Body of pancreas (tissue), 4 donors: ENCODE measurements at regions not wholly inside any gene's neighbourhood (a gene's known extent, or its start where the extent isn't known, plus 50 kb on each side); places are given as distances from the start of the nearest gene placed in this dataset.
A peak's percentile ranks its signal among the peaks of the same experiment; 100 is the strongest.
"Not testable (repeated sequence)": the region's sequence is repeated elsewhere in the genome, so short reads cannot be mapped to it uniquely, and the experiment has no call there.

Experiments
- ATAC-seq: fragments of 150-250 bp; one replicate; pipeline ENCODE4 v1.9.1; 2016
- DNase-seq, 4 donors: peaks; one replicate each; pipeline ENCODE4 v3.0.0-alpha.2; 2019
- H3K27ac ChIP-seq, 4 donors: fragments of 200-600 bp; sonication (generic); 1 replicate in 3 of 4; 2 replicates in 1 of 4; pipeline versions ENCODE4 v1.5.1 to v1.6.1; 2016 to 2019; ENCODE audit warnings: mild to moderate bottlenecking in 1 of 4, mixed read lengths in 1 of 4, moderate library complexity in 1 of 4
- H3K27me3 ChIP-seq, 2 donors: fragments of 200-600 bp; sonication (generic); one replicate each; pipeline ENCODE4 v1.6.0; 2016; ENCODE audit warnings: mild to moderate bottlenecking in 1 of 2
- H3K36me3 ChIP-seq, 2 donors: fragments of 200-600 bp; sonication (generic); replicated peaks in 1 of 2; 2 replicates each; pipeline ENCODE4 v1.5.1; 2016; ENCODE audit warnings: low read depth in 2 of 2; ENCODE audit not compliant: insufficient read depth in 1 of 2
- H3K4me1 ChIP-seq: fragments of 200-600 bp; sonication (generic); one replicate; pipeline ENCODE4 v1.6.0; 2016
- H3K4me3 ChIP-seq, 2 donors: fragments of 200-600 bp; sonication (generic); 1 replicate in 1 of 2; 2 replicates in 1 of 2; pipeline ENCODE4 v1.5.1; 2016 to 2019
- H3K9me3 ChIP-seq, 3 donors: fragments of 200-600 bp; sonication (generic); 1 replicate in 2 of 3; 2 replicates in 1 of 3; pipeline ENCODE4 v1.5.1; 2016
- POLR2A ChIP-seq, 3 donors: fragments of 450-650 bp; IDR thresholded peaks; one replicate each; pipeline ENCODE4 v1.6.1; 2016; ENCODE audit warnings: antibody characterized with exemption in 3 of 3, mild to moderate bottlenecking in 2 of 3
- WGBS, 2 donors: methylation state at CpG; one replicate each; pipeline ENCODE4 v1.1.5; 2017; 5-methylcytosine and 5-hydroxymethylcytosine counted together
- intact Hi-C: fragments of 100-400 bp; cut with DNase I; formaldehyde crosslinking; loops from one replicate; pipeline ENCODE4 v1.15.1; 2023
- TF ChIP-seq, protein P1 (sequence below), 7 experiments: fragments of 450-650 bp in 4 of 7; fragments of 200-600 bp in 3 of 7; sonication (generic) in 3 of 7; IDR thresholded peaks; one replicate each; pipeline ENCODE4 v1.5.1; 2016 to 2019; ENCODE audit warnings: antibody characterized with exemption in 7 of 7

DNA sequence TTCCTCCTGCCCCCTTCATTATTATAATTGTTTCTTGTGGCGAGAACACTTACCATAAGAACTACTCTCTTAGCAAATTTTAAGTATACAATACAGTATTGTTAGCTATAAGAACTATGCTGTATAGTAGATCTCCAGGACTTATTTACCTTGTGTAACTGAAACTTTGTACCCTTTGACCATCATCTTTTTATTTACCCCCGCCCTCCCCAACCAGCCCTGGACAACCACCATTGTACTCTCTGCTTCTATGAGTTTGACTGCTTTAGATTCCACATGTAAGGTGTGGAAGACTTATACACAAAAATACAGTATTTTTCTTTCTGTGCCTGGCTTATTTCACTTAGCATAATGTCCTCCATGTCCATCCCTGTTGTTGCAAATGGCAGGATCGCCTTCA is 161.1 kb downstream of the PHF8 start:
- WGBS, 2 donors: 94% methylated on average over 3 of the region's 3 CpGs
- H3K4me1 ChIP-seq: no peaks in the 10 kb centered on the region
- no peaks in the 10 kb centered on the region for H3K27me3 ChIP-seq
- DNase-seq: no peak
- H3K27ac ChIP-seq: no peak overlapping the region
- H3K36me3 ChIP-seq: no peaks in the 10 kb centered on the region
- intact Hi-C loops: no loop called here
- no peak overlapping the region for H3K4me3 ChIP-seq
- no peak for ATAC-seq
- TF ChIP-seq, protein P1, sequence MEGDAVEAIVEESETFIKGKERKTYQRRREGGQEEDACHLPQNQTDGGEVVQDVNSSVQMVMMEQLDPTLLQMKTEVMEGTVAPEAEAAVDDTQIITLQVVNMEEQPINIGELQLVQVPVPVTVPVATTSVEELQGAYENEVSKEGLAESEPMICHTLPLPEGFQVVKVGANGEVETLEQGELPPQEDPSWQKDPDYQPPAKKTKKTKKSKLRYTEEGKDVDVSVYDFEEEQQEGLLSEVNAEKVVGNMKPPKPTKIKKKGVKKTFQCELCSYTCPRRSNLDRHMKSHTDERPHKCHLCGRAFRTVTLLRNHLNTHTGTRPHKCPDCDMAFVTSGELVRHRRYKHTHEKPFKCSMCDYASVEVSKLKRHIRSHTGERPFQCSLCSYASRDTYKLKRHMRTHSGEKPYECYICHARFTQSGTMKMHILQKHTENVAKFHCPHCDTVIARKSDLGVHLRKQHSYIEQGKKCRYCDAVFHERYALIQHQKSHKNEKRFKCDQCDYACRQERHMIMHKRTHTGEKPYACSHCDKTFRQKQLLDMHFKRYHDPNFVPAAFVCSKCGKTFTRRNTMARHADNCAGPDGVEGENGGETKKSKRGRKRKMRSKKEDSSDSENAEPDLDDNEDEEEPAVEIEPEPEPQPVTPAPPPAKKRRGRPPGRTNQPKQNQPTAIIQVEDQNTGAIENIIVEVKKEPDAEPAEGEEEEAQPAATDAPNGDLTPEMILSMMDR (IDR thresholded peaks at IDR 0.05): no peak
- TF ChIP-seq POLR2A (IDR thresholded peaks at IDR 0.05): no peak
- H3K9me3 ChIP-seq: no peaks in the 10 kb centered on the region

DNA sequence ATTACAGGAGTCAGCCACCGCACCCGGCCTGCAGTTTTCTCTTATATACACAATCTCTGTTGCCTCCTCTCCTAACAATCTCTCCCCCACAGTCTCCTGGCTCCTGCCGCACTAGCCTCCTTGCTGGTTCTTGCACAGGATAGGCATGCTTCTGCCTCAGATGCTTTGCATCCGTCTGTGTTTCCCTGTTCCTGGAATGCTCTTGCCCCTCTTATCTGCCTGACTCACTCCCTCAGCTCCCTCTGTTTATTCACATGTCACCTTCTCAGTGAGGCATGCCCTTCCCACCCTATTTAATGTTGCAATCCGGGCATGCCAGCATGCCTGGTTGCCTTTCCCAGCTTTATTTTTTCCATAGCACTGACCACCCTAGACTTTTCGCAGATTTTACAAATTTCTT is 161.9 kb downstream of the PHF8 start:
- no peak for TF ChIP-seq POLR2A (IDR thresholded peaks at IDR 0.05)
- TF ChIP-seq, protein P1 (IDR thresholded peaks at IDR 0.05): no peak
- Histone ChIP-seq H3K36me3 (no peaks in the 10 kb centered on the region), H3K4me3 (no peak overlapping the region), H3K27me3 (no peaks in the 10 kb centered on the region), H3K9me3 (no peaks in the 10 kb centered on the region), H3K27ac (peak overlapping the region in 1 of 4 donors; percentile 49), H3K4me1 (no peaks in the 10 kb centered on the region)
- peak; percentile 93 for ATAC-seq
- WGBS, 2 donors: 16 to 27% methylated on average over 6 of the region's 6 CpGs
- intact Hi-C loops: no loop called here
- peak; percentile 31 to 66 (median 56) for DNase-seq

DNA sequence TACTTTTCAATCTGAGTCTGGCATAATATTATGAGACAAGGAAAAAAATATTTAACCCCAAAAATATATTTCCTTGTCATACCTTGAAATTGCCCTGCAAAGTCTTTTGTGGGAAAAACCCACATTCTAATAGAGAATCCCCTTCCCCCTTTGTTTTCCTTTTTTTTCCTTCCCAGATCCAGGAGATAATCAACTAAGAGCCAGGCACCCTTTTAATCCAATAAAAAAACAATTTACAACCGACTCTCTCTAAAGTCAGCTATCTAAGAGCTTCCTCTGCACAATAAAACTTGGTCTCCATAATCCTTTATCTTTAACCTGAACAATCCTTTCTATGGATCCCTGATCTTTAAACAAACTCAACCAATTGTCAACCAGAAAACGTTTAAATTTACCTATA is 163.5 kb downstream of the PHF8 start:
- ATAC-seq, DNase-seq, intact Hi-C loops, H3K27ac ChIP-seq, H3K4me1 ChIP-seq, H3K9me3 ChIP-seq, H3K27me3 ChIP-seq, H3K4me3 ChIP-seq, H3K36me3 ChIP-seq: not testable (repeated sequence)
- WGBS, 2 donors: 54 to 71% methylated on average over 2 of the region's 2 CpGs

DNA sequence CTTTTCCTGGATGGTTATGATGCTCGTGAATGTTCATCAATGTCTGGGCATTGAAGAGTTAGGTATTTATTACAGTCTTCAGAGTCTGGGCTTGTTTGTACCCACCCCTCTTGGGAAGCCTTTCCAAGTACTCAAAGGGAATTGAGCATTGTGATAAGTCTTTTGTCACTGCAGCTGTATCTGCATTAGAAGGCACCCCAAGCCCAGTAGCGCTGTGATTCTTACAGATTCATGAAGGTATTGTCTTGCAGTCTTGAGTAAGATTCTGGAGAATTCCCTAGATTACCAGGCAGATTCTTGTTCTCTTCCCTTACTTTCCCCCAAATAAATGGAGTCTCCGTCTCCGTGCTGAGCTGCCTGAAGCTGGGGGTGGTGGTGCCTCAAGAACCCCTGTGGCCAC is 173.4 kb upstream of the HUWE1 start:
- H3K27ac ChIP-seq: no peak overlapping the region
- H3K27me3 ChIP-seq: no peaks in the 10 kb centered on the region
- DNase-seq (no peak), ATAC-seq (no peak)
- H3K36me3 ChIP-seq: no peaks in the 10 kb centered on the region
- intact Hi-C loops: no loop called here
- no peaks in the 10 kb centered on the region for H3K9me3 ChIP-seq
- no peaks in the 10 kb centered on the region for H3K4me1 ChIP-seq
- 85% methylated on average over 3 of the region's 4 CpGs; no CpG with 5 or more reads in 1 of the 2 donors for WGBS, 2 donors
- H3K4me3 ChIP-seq: no peak overlapping the region
- TF ChIP-seq, protein P1 (IDR thresholded peaks at IDR 0.05): no peak
- TF ChIP-seq POLR2A (IDR thresholded peaks at IDR 0.05): no peak

DNA sequence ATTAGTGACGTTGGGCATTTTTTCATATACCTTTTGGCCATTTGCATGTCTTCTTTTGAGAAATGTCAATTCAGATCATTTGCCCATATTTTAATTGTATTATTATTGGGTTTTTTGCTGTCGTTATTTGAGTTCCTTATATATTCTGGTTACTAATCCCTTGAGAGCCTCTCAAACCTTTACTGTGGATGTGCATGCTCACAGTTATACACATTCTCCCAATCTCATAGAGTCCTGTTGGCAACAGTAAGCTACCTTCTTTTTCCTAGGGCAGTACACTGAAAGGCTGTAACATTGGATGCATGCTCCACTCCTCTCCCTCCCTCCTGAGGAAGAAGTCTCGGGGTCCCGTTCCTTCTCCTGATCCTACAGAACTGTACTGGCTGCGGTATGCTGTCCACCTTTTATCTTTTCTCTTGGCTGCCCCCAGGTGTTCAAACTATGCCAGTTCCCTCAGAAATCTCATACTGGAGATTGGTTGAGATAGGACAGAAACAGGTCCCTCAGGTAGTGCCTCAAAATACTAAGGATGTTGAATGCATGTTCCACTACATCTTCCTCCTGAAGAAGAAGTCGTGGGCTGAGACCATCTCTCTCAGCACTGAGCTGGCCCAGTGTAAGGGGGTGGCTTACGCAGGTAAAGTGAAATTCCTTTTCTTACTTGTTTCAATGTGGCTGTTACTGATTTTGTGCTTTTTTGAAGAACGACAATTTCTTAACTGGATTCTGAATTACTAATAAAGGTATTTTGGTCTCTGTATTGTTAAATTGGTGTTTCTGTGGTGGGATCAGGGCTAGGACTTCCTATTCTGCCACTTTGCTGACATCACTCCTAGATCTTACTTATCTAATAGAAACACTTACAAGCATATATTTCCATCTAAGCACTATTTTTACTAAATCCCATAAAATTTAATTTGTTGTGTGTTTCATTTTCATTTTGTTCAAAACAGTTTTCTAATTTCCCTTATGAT is 145.4 kb upstream of the HUWE1 start:
- peak; percentile 25 to 48 (median 36) for DNase-seq
- no peaks in the 10 kb centered on the region for H3K4me1 ChIP-seq
- no peaks in the 10 kb centered on the region for H3K9me3 ChIP-seq
- H3K27me3 ChIP-seq: no peaks in the 10 kb centered on the region
- H3K4me3 ChIP-seq: no peak overlapping the region
- no peak overlapping the region for H3K27ac ChIP-seq
- intact Hi-C loops: no loop called here
- WGBS, 2 donors: 45 to 46% methylated on average over 5 to 7 of the region's 8 CpGs
- peak; percentile 33 for ATAC-seq
- TF ChIP-seq POLR2A (IDR thresholded peaks at IDR 0.05): no peak
- TF ChIP-seq, protein P1 (IDR thresholded peaks at IDR 0.05): peak in 6 of 7 experiments; percentile 18 to 48 (median 36)
- no peaks in the 10 kb centered on the region for H3K36me3 ChIP-seq
